H1 (cell line): ENCODE measurements at regions not wholly inside any gene's neighbourhood (a gene's known extent, or its start where the extent isn't known, plus 50 kb on each side); places are given as distances from the start of the nearest gene placed in this dataset.

ENCODE experiments used
- CTCF ChIA-PET: fragments of 300-600 bp; sonication (Branson Sonifier 250); formaldehyde crosslinking; loops from one replicate; lab custom pipeline; 2021; ENCODE audit not compliant: partially characterized antibody; lab: Charles Lee
- POLR2A ChIA-PET: fragments of 300-600 bp; sonication (Branson Sonifier 250); formaldehyde crosslinking; loops from one replicate; lab custom pipeline; 2021; ENCODE audit warnings: inconsistent platforms; ENCODE audit not compliant: partially characterized antibody; lab: Charles Lee
- DNase-seq, 2 experiments: peaks; one replicate each; pipeline versions ENCODE4 v3.0.0 to v3.0.0-alpha.2; 2010 to 2022; ENCODE audit warnings: low spot score in 2 of 2, low read depth in 1 of 2, mixed read lengths in 1 of 2
- FAIRE-seq: peaks from 2 replicates; lab custom pipeline; 2011; peaks lifted over from hg19 to GRCh38; lab: Jason Lieb, UNC
- H2AFZ ChIP-seq: 2 replicates; pipeline ENCODE4 v1.8.1; 2012; ENCODE audit warnings: low read length, inconsistent platforms
- H2AK5ac ChIP-seq: 2 replicates; pipeline ENCODE4 v1.6.1; 2013; ENCODE audit warnings: low read depth, low read length
- H2BK120ac ChIP-seq: replicated peaks from 2 replicates; pipeline ENCODE3; 2013; ENCODE audit warnings: low read depth, low read length, inconsistent platforms
- H2BK12ac ChIP-seq: 2 replicates; pipeline ENCODE4 v1.6.1; 2013; ENCODE audit warnings: low read depth, low read length
- H2BK15ac ChIP-seq: 2 replicates; pipeline ENCODE4 v1.6.1; 2013; ENCODE audit warnings: low read length
- H2BK20ac ChIP-seq: 2 replicates; pipeline ENCODE4 v1.6.1; 2013; ENCODE audit warnings: low read length
- H2BK5ac ChIP-seq: 2 replicates; pipeline ENCODE4 v1.6.1; 2013; ENCODE audit warnings: low read depth, low read length
- H3K14ac ChIP-seq: 2 replicates; pipeline ENCODE4 v1.6.1; 2013; ENCODE audit warnings: inconsistent platforms; ENCODE audit not compliant: insufficient read length
- H3K18ac ChIP-seq: 2 replicates; pipeline ENCODE4 v1.6.1; 2013; ENCODE audit warnings: low read length; ENCODE audit errors: extremely low read depth
- H3K23ac ChIP-seq: 2 replicates; pipeline ENCODE4 v1.6.1; 2013; ENCODE audit warnings: inconsistent platforms; ENCODE audit not compliant: insufficient read length
- H3K23me2 ChIP-seq: 2 replicates; pipeline ENCODE4 v1.6.1; 2013; ENCODE audit warnings: low read depth, low read length
- H3K27ac ChIP-seq: 2 replicates; pipeline ENCODE4 v1.6.1; 2011; ENCODE audit warnings: low read depth, low read length, inconsistent platforms
- H3K27me3 ChIP-seq, 4 experiments: replicated peaks in 1 of 4; 1 replicate in 1 of 4; 2 replicates in 3 of 4; pipeline versions ENCODE4 v1.6.1 to v1.8.1; 2011 to 2013; ENCODE audit warnings: low read length in 3 of 4, mild to moderate bottlenecking in 3 of 4, inconsistent platforms in 2 of 4, mixed read lengths in 2 of 4, moderate library complexity in 1 of 4; ENCODE audit not compliant: control insufficient read depth in 3 of 4, insufficient read depth in 3 of 4; ENCODE audit errors: extremely low read depth in 1 of 4
- H3K36me3 ChIP-seq, 4 experiments: 2 replicates each; pipeline versions ENCODE4 v1.6.1 to v1.8.1; 2011 to 2013; ENCODE audit warnings: mild to moderate bottlenecking in 4 of 4, low read length in 3 of 4, moderate library complexity in 2 of 4, control low read depth in 1 of 4, inconsistent platforms in 1 of 4; ENCODE audit not compliant: insufficient read depth in 4 of 4, control insufficient read depth in 2 of 4
- H3K4ac ChIP-seq: replicated peaks from 2 replicates; pipeline ENCODE3; 2013; ENCODE audit warnings: low read length, low read depth, mixed read lengths, inconsistent platforms; ENCODE audit not compliant: insufficient read length
- H3K4me1 ChIP-seq, 4 experiments: replicated peaks in 1 of 4; 1 replicate in 1 of 4; 2 replicates in 3 of 4; pipeline versions ENCODE4 v1.6.1 to v1.8.1; 2011 to 2013; ENCODE audit warnings: low read length in 3 of 4, inconsistent platforms in 2 of 4, mixed read lengths in 1 of 4; ENCODE audit not compliant: insufficient read depth in 4 of 4, control insufficient read depth in 3 of 4
- H3K4me2 ChIP-seq, 2 experiments: 2 replicates each; pipeline versions ENCODE4 v1.6.1 to v1.8.1; 2011 to 2013; ENCODE audit warnings: low read depth in 2 of 2, low read length in 2 of 2, control low read depth in 1 of 2, inconsistent platforms in 1 of 2, mild to moderate bottlenecking in 1 of 2; ENCODE audit not compliant: insufficient read depth in 1 of 2
- H3K4me3 ChIP-seq, 4 experiments: fragments of 200-600, 300-600 bp in 1 of 4; sonication (generic), shearing (Covaris generic), sonication (Bioruptor Twin) in 1 of 4; 2 replicates each; pipeline versions ENCODE4 v1.5.1 to v1.8.1; 2011 to 2016; ENCODE audit warnings: low read length in 4 of 4, low read depth in 3 of 4, control low read depth in 2 of 4, inconsistent platforms in 2 of 4, mild to moderate bottlenecking in 2 of 4, mixed read lengths in 1 of 4, moderate library complexity in 1 of 4; ENCODE audit not compliant: insufficient read depth in 2 of 4; ENCODE audit errors: extremely low read depth in 1 of 4
- H3K56ac ChIP-seq: replicated peaks from 2 replicates; pipeline ENCODE3; 2013; ENCODE audit warnings: low read depth, mild to moderate bottlenecking, mixed read lengths, low read length, inconsistent platforms; ENCODE audit not compliant: insufficient read length
- H3K79me1 ChIP-seq: 2 replicates; pipeline ENCODE4 v1.6.1; 2013; ENCODE audit warnings: low read depth, low read length, control low read depth
- H3K79me2 ChIP-seq, 2 experiments: 2 replicates each; pipeline versions ENCODE4 v1.6.1 to v1.8.1; 2012 to 2013; ENCODE audit warnings: low read length in 2 of 2, mild to moderate bottlenecking in 2 of 2, inconsistent platforms in 1 of 2; ENCODE audit not compliant: insufficient read depth in 2 of 2, control insufficient read depth in 1 of 2
- H3K9ac ChIP-seq, 4 experiments: replicated peaks in 1 of 4; 1 replicate in 1 of 4; 2 replicates in 3 of 4; pipeline versions ENCODE4 v1.6.1 to v1.8.1; 2011 to 2013; ENCODE audit warnings: low read depth in 3 of 4, low read length in 3 of 4, control low read depth in 2 of 4, mild to moderate bottlenecking in 2 of 4, moderate library complexity in 2 of 4, inconsistent platforms in 1 of 4; ENCODE audit errors: extremely low read depth in 1 of 4
- H3K9me3 ChIP-seq, 2 experiments: 2 replicates each; pipeline versions ENCODE4 v1.6.1 to v1.8.1; 2012 to 2013; ENCODE audit warnings: mild to moderate bottlenecking in 2 of 2, moderate library complexity in 2 of 2, control low read depth in 1 of 2, inconsistent platforms in 1 of 2, low read depth in 1 of 2, low read length in 1 of 2, mixed read lengths in 1 of 2; ENCODE audit not compliant: insufficient read depth in 2 of 2
- H4K20me1 ChIP-seq, 2 experiments: replicated peaks in 1 of 2; 2 replicates each; pipeline versions ENCODE3 to v1.8.1; 2011 to 2013; ENCODE audit warnings: inconsistent platforms in 2 of 2, low read length in 2 of 2, mild to moderate bottlenecking in 1 of 2; ENCODE audit not compliant: insufficient read depth in 2 of 2, control insufficient read depth in 1 of 2
- H4K5ac ChIP-seq: 2 replicates; pipeline ENCODE4 v1.6.1; 2013; ENCODE audit warnings: low read length, low read depth, mixed read lengths, inconsistent platforms; ENCODE audit not compliant: insufficient read length
- H4K8ac ChIP-seq: 2 replicates; pipeline ENCODE4 v1.8.0; 2013; ENCODE audit warnings: mild to moderate bottlenecking, moderate library complexity, low read length, inconsistent platforms; ENCODE audit not compliant: insufficient read depth; ENCODE audit errors: extremely low read depth
- H4K91ac ChIP-seq: replicated peaks from 2 replicates; pipeline ENCODE3; 2013; ENCODE audit warnings: low read length, mixed read lengths, inconsistent platforms; ENCODE audit not compliant: insufficient read length
- ASH2L ChIP-seq: fragments of 200-600, 300-600 bp; sonication (generic); IDR thresholded peaks from one replicate; pipeline ENCODE4 v1.7.1; 2017; ENCODE audit warnings: low read length
- BCL11A ChIP-seq, 2 experiments: IDR thresholded peaks; one replicate each; pipeline ENCODE4 v1.6.1; 2011; ENCODE audit warnings: low read depth in 2 of 2, low read length in 2 of 2, mild to moderate bottlenecking in 2 of 2
- FOSL1 ChIP-seq: IDR thresholded peaks from 2 replicates; pipeline ENCODE4 v1.6.1; 2011; ENCODE audit warnings: mild to moderate bottlenecking, low read depth, low read length, moderate library complexity; ENCODE audit not compliant: insufficient read depth
- GTF2F1 ChIP-seq: IDR thresholded peaks from 2 replicates; pipeline ENCODE4 v1.6.1; 2012; ENCODE audit warnings: low read depth, low read length, improper control_type of control experiment, borderline replicate concordance
- NANOG ChIP-seq: IDR thresholded peaks from 2 replicates; pipeline ENCODE4 v1.6.1; 2011; ENCODE audit warnings: low read length, low read depth, mild to moderate bottlenecking, inconsistent platforms; ENCODE audit not compliant: insufficient read depth, poor library complexity, severe bottlenecking
- NRF1 ChIP-seq: IDR thresholded peaks from 2 replicates; pipeline ENCODE4 v1.6.1; 2011; ENCODE audit warnings: mild to moderate bottlenecking, low read depth, low read length, improper control_type of control experiment
- POLR2AphosphoS5 ChIP-seq: IDR thresholded peaks from 2 replicates; pipeline ENCODE4 v1.6.1; 2011; ENCODE audit warnings: low read depth, low read length
- RFX5 ChIP-seq: IDR thresholded peaks from 2 replicates; pipeline ENCODE4 v1.6.1; 2011; ENCODE audit warnings: low read depth, low read length, improper control_type of control experiment, borderline replicate concordance
- SRF ChIP-seq: IDR thresholded peaks from 2 replicates; pipeline ENCODE4 v1.6.1; 2011; ENCODE audit warnings: mild to moderate bottlenecking, low read depth, low read length, moderate library complexity
- WGBS, 2 experiments: shearing (Covaris generic) in 1 of 2; methylation state at CpG; one replicate each; pipeline versions ENCODE4 v1.1.6 to v1.1.7; 2013 to 2015; ENCODE audit warnings: low lambda C conversion rate in 2 of 2, mixed read lengths in 2 of 2, inconsistent platforms in 1 of 2, low coverage in 1 of 2, missing lambda C conversion rate in 1 of 2; ENCODE audit not compliant: insufficient replicate concordance in 2 of 2, insufficient coverage in 1 of 2, insufficient read length in 1 of 2; ENCODE audit errors: extremely low coverage in 1 of 2, missing lambda C conversion rate in 1 of 2; 5-methylcytosine and 5-hydroxymethylcytosine counted together
- TF ChIP-seq, protein P1 (sequence below), 3 experiments: IDR thresholded peaks; 1 replicate in 2 of 3; 2 replicates in 1 of 3; pipeline versions ENCODE4 v1.5.1 to v1.6.1; 2011; ENCODE audit warnings: low read length in 3 of 3, mild to moderate bottlenecking in 3 of 3, inconsistent platforms in 2 of 3, low read depth in 1 of 3, moderate library complexity in 1 of 3; ENCODE audit not compliant: insufficient read depth in 1 of 3; ENCODE audit errors: control extremely low read depth in 1 of 3
- TF ChIP-seq, protein P2 (sequence below): IDR thresholded peaks from 2 replicates; pipeline ENCODE4 v1.6.1; 2012; ENCODE audit warnings: low read length, inconsistent platforms

DNA sequence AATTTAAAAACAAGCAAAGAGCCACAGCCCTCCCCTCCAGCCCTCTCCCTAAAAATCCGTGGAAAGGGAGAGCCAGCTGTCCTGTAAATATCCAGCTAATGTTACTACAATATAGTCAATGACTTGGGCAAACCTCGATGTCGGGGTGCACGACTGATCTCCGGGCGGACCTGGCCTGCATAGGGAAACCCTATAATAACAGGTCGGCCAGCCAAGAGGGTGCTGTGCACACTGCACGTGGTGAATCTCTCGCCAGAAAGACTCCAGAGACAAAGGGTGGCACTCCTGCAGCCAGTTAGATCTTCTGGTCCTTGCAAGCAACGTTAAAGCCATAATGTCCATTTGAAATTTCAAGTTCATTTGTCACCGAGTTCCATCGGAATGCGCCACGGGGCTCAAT is 1092.8 kb downstream of the ADGRL3 start:
- no peak overlapping the region for H2BK15ac ChIP-seq
- no peak overlapping the region for H3K27ac ChIP-seq
- H3K4me3 ChIP-seq: no peak overlapping the region
- H2BK12ac ChIP-seq: no peak overlapping the region
- H3K4me1 ChIP-seq: no peaks in the 10 kb centered on the region
- WGBS, 2 experiments: 94% methylated on average over 14 of the region's 14 CpGs; no CpG with 5 or more reads in 1 of the 2 experiments
- no peak overlapping the region for H2AK5ac ChIP-seq
- H2BK20ac ChIP-seq: no peak overlapping the region
- H3K4ac ChIP-seq: no peak overlapping the region
- H3K79me2 ChIP-seq: no peaks in the 10 kb centered on the region
- no peak overlapping the region for H2BK5ac ChIP-seq
- no peak overlapping the region for H3K18ac ChIP-seq
- no peak overlapping the region for H3K56ac ChIP-seq
- no peak overlapping the region for H3K4me2 ChIP-seq
- H4K8ac ChIP-seq: no peak overlapping the region
- no peaks in the 10 kb centered on the region for H3K36me3 ChIP-seq
- FAIRE-seq: no peak
- no peak overlapping the region for H3K9ac ChIP-seq
- no peak overlapping the region for H4K91ac ChIP-seq
- H2BK120ac ChIP-seq: no peak overlapping the region
- H3K14ac ChIP-seq: no peak overlapping the region
- DNase-seq: no peak
- 0 out of 4 replicates have a peak, but pooled peaks cover 0 to 3% of the 10 kb centered on the region in 2 experiments for H3K9me3 ChIP-seq
- ChIA-PET CTCF (no interaction called here), POLR2A (no interaction called here)
- no peaks in the 10 kb centered on the region for H3K23me2 ChIP-seq
- 0 out of 2 replicates have a peak overlapping the region, but pooled peaks have one; percentile 6 for H2AFZ ChIP-seq
- no peaks in the 10 kb centered on the region for H3K79me1 ChIP-seq
- H4K5ac ChIP-seq: no peak overlapping the region
- H4K20me1 ChIP-seq: no peaks in the 10 kb centered on the region
- no peak overlapping the region for H3K23ac ChIP-seq
- H3K27me3 ChIP-seq: no peaks in the 10 kb centered on the region
- TF ChIP-seq POLR2AphosphoS5 (no peak), GTF2F1 (no peak), BCL11A (IDR thresholded peaks at IDR 0.05; ENCODE audit: low read depth in 2 of 2, low read length in 2 of 2) (no peak), NANOG (no peak), FOSL1 (no peak), ASH2L (no peak), SRF (no peak), NRF1 (no peak), RFX5 (no peak)
- TF ChIP-seq, protein P1, sequence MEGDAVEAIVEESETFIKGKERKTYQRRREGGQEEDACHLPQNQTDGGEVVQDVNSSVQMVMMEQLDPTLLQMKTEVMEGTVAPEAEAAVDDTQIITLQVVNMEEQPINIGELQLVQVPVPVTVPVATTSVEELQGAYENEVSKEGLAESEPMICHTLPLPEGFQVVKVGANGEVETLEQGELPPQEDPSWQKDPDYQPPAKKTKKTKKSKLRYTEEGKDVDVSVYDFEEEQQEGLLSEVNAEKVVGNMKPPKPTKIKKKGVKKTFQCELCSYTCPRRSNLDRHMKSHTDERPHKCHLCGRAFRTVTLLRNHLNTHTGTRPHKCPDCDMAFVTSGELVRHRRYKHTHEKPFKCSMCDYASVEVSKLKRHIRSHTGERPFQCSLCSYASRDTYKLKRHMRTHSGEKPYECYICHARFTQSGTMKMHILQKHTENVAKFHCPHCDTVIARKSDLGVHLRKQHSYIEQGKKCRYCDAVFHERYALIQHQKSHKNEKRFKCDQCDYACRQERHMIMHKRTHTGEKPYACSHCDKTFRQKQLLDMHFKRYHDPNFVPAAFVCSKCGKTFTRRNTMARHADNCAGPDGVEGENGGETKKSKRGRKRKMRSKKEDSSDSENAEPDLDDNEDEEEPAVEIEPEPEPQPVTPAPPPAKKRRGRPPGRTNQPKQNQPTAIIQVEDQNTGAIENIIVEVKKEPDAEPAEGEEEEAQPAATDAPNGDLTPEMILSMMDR (IDR thresholded peaks at IDR 0.05; ENCODE audit: control extremely low read depth in 1 of 3, insufficient read depth in 1 of 3, low read depth in 1 of 3, low read length in 3 of 3): no peak
- TF ChIP-seq, protein P2, sequence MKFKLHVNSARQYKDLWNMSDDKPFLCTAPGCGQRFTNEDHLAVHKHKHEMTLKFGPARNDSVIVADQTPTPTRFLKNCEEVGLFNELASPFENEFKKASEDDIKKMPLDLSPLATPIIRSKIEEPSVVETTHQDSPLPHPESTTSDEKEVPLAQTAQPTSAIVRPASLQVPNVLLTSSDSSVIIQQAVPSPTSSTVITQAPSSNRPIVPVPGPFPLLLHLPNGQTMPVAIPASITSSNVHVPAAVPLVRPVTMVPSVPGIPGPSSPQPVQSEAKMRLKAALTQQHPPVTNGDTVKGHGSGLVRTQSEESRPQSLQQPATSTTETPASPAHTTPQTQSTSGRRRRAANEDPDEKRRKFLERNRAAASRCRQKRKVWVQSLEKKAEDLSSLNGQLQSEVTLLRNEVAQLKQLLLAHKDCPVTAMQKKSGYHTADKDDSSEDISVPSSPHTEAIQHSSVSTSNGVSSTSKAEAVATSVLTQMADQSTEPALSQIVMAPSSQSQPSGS: no peak
